Thyroid gland (tissue), 4 donors: ENCODE measurements at regions not wholly inside any gene's neighbourhood (a gene's known extent, or its start where the extent isn't known, plus 50 kb on each side); places are given as distances from the start of the nearest gene placed in this dataset.

Experiments
- DNase-seq, 2 donors: peaks; one replicate each; pipeline ENCODE4 v3.0.0-alpha.2; 2019
- H3K27ac ChIP-seq, 3 donors: fragments of 200-600 bp; sonication (generic); 1 replicate in 2 of 3; 2 replicates in 1 of 3; pipeline ENCODE4 v1.5.1; 2016 to 2019; ENCODE audit warnings: mild to moderate bottlenecking in 1 of 3, moderate library complexity in 1 of 3
- H3K27me3 ChIP-seq: fragments of 200-600 bp; sonication (generic); one replicate; pipeline ENCODE4 v1.5.1; 2019
- H3K36me3 ChIP-seq, 2 donors: fragments of 200-600 bp; sonication (generic); one replicate each; pipeline ENCODE4 v1.5.1; 2016 to 2019
- H3K4me1 ChIP-seq, 2 donors: fragments of 200-600 bp; sonication (generic); one replicate each; pipeline ENCODE4 v1.5.1; 2017 to 2019
- H3K4me3 ChIP-seq, 3 donors: fragments of 200-600 bp; sonication (generic); replicated peaks in 1 of 3; 1 replicate in 2 of 3; 2 replicates in 1 of 3; pipeline ENCODE4 v1.5.1; 2016; ENCODE audit warnings: mild to moderate bottlenecking in 1 of 3
- H3K9me3 ChIP-seq: fragments of 200-600 bp; sonication (generic); one replicate; pipeline ENCODE4 v1.5.1; 2017
- CTCF ChIP-seq, 6 experiments: fragments of 200-600 bp in 3 of 6; fragments of 450-650 bp in 3 of 6; sonication (generic) in 3 of 6; IDR thresholded peaks; one replicate each; pipeline ENCODE4 v1.5.1; 2016 to 2019; ENCODE audit warnings: antibody characterized with exemption in 6 of 6, mild to moderate bottlenecking in 2 of 6, inconsistent platforms in 1 of 6, moderate library complexity in 1 of 6
- POLR2A ChIP-seq, 2 donors: fragments of 450-650 bp; IDR thresholded peaks; one replicate each; pipeline ENCODE4 v1.6.1; 2017; ENCODE audit warnings: antibody characterized with exemption in 2 of 2, mild to moderate bottlenecking in 2 of 2, moderate library complexity in 1 of 2
- WGBS, 2 donors: methylation state at CpG; one replicate each; pipeline ENCODE4 v1.1.5; 2017; 5-methylcytosine and 5-hydroxymethylcytosine counted together
- intact Hi-C: fragments of 100-400 bp; cut with DNase I; formaldehyde crosslinking; loops from one replicate; pipeline ENCODE4 v1.15.1; 2023

GRCh38 chr10:58010073-58010702 lies 257.5 kb downstream of the IPMK start:
- Histone ChIP-seq H3K27me3 (no peaks in the 10 kb centered on the region), H3K27ac (no peak overlapping the region), H3K9me3 (no peaks in the 10 kb centered on the region), H3K4me3 (no peak overlapping the region), H3K4me1 (no peaks in the 10 kb centered on the region), H3K36me3 (no peaks in the 10 kb centered on the region)
- intact Hi-C loops, result no loop called here
- no peak for DNase-seq
- WGBS, 2 donors, result 60 to 69% methylated on average over 5 of the region's 5 CpGs
- TF ChIP-seq POLR2A (IDR thresholded peaks at IDR 0.05) (no peak), CTCF (IDR thresholded peaks at IDR 0.05) (no peak)

- intact Hi-C loops, result no loop called here
- WGBS, 2 donors, result 62 to 68% methylated on average over 2 of the region's 2 CpGs
- TF ChIP-seq CTCF (IDR thresholded peaks at IDR 0.05) (no peak), POLR2A (IDR thresholded peaks at IDR 0.05) (no peak)
- no peaks in the 10 kb centered on the region for H3K27me3 ChIP-seq
- H3K36me3 ChIP-seq, result no peaks in the 10 kb centered on the region
- H3K4me1 ChIP-seq, result no peaks in the 10 kb centered on the region
- no peak overlapping the region for H3K4me3 ChIP-seq
- no peak for DNase-seq
- no peaks in the 10 kb centered on the region for H3K9me3 ChIP-seq
- no peak overlapping the region for H3K27ac ChIP-seq
These were observed 263.7 kb downstream of the IPMK start for GRCh38 chr10:58003945-58004344.

- no peaks in the 10 kb centered on the region for H3K27me3 ChIP-seq
- H3K4me1 ChIP-seq, result no peaks in the 10 kb centered on the region
- WGBS, 2 donors, result 92 to 93% methylated on average over 3 of the region's 3 CpGs
- H3K9me3 ChIP-seq, result no peaks in the 10 kb centered on the region
- no peak overlapping the region for H3K4me3 ChIP-seq
- no peaks in the 10 kb centered on the region for H3K36me3 ChIP-seq
- TF ChIP-seq POLR2A (IDR thresholded peaks at IDR 0.05) (no peak), CTCF (IDR thresholded peaks at IDR 0.05) (no peak)
- DNase-seq, result no peak
- H3K27ac ChIP-seq, result no peak overlapping the region
- intact Hi-C loops, result no loop called here
These were observed 266.5 kb downstream of the IPMK start for GRCh38 chr10:58001159-58001558.

GRCh38 chr10:57996536-57996935 lies 271.2 kb downstream of the IPMK start:
- no peak overlapping the region for H3K27ac ChIP-seq
- WGBS, 2 donors, result 93 to 94% methylated on average over 2 of the region's 2 CpGs
- H3K4me1 ChIP-seq, result no peaks in the 10 kb centered on the region
- H3K9me3 ChIP-seq, result no peaks in the 10 kb centered on the region
- no peaks in the 10 kb centered on the region for H3K27me3 ChIP-seq
- no peaks in the 10 kb centered on the region for H3K36me3 ChIP-seq
- no peak overlapping the region for H3K4me3 ChIP-seq
- intact Hi-C loops, result no loop called here
- TF ChIP-seq POLR2A (IDR thresholded peaks at IDR 0.05) (no peak), CTCF (IDR thresholded peaks at IDR 0.05) (no peak)
- no peak for DNase-seq

DNA sequence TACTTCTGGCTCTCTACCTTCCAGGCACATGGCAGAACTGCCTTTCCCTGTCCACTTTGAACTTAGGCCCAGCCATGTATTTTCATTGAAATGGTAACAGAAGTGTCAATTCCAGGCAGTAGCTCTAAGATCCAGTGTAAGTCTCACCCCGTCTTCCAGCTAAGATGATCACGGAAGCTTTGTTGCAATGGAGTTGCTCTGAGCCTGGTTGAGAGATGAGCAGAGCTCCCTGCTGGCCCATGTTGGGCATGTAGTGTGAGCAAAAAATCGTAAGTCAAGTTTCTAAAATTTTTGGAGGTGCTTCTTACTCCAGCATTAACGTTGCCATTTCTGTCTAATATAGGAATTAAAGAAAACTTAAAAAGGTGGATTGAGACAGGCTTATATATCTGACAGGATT lies 274.4 kb downstream of the IPMK start:
- 90 to 92% methylated on average over 4 of the region's 4 CpGs for WGBS, 2 donors
- DNase-seq, result no peak
- intact Hi-C loops, result no loop called here
- Histone ChIP-seq H3K9me3 (no peaks in the 10 kb centered on the region), H3K4me3 (no peak overlapping the region), H3K27ac (peak overlapping the region in 1 of 3 donors; percentile 6), H3K36me3 (no peaks in the 10 kb centered on the region), H3K27me3 (no peaks in the 10 kb centered on the region), H3K4me1 (peaks cover 0 to 4% of the 10 kb centered on the region in 2 donors)
- no peak for TF ChIP-seq POLR2A (IDR thresholded peaks at IDR 0.05)
- no peak for TF ChIP-seq CTCF (IDR thresholded peaks at IDR 0.05)
